Prostate gland (tissue), 2 donors: ENCODE measurements at regions not wholly inside any gene's neighbourhood (a gene's known extent, or its start where the extent isn't known, plus 50 kb on each side); places are given as distances from the start of the nearest gene placed in this dataset.

Experiments
- DNase-seq: peaks from one replicate; pipeline ENCODE4 v3.0.0-alpha.2; 2019; ENCODE audit warnings: low spot score
- H3K27ac ChIP-seq, 2 donors: fragments of 200-600 bp; sonication (generic); 2 replicates each; pipeline ENCODE4 v1.5.1; 2017 to 2019
- H3K27me3 ChIP-seq: fragments of 200-600 bp; sonication (generic); replicated peaks from 2 replicates; pipeline ENCODE4 v1.5.1; 2019; ENCODE audit not compliant: insufficient read depth
- H3K36me3 ChIP-seq, 2 donors: fragments of 200-600 bp; sonication (generic); 1 replicate in 1 of 2; 2 replicates in 1 of 2; pipeline versions ENCODE4 v1.5.1 to v1.8.1; 2017 to 2019
- H3K4me1 ChIP-seq: fragments of 200-600 bp; sonication (generic); replicated peaks from 2 replicates; pipeline ENCODE4 v1.5.1; 2019
- H3K4me3 ChIP-seq, 2 donors: fragments of 200-600 bp; sonication (generic); 2 replicates each; pipeline ENCODE4 v1.5.1; 2017 to 2019
- H3K9me3 ChIP-seq: fragments of 200-600 bp; sonication (generic); 2 replicates; pipeline ENCODE4 v1.5.1; 2017
- POLR2A ChIP-seq: fragments of 450-650 bp; IDR thresholded peaks from one replicate; pipeline ENCODE4 v1.6.1; 2016; ENCODE audit warnings: antibody characterized with exemption, mild to moderate bottlenecking
- POLR2AphosphoS5 ChIP-seq: sonication (generic); formaldehyde crosslinking; IDR thresholded peaks from one replicate; pipeline ENCODE4 v1.6.1; 2017; ENCODE audit warnings: antibody characterized with exemption
- WGBS: methylation state at CpG from one replicate; pipeline ENCODE4 v1.1.5; 2018; 5-methylcytosine and 5-hydroxymethylcytosine counted together
- intact Hi-C: fragments of 100-400 bp; cut with DNase I; formaldehyde crosslinking; loops from one replicate; pipeline ENCODE4 v1.14.2; 2022
- TF ChIP-seq, protein P1 (sequence below), 4 experiments: fragments of 200-600 bp in 2 of 4; fragments of 450-650 bp in 2 of 4; sonication (generic) in 2 of 4; IDR thresholded peaks; 1 replicate in 3 of 4; 2 replicates in 1 of 4; pipeline ENCODE4 v1.5.1; 2016 to 2019; ENCODE audit warnings: antibody characterized with exemption in 4 of 4, mild to moderate bottlenecking in 2 of 4, moderate library complexity in 2 of 4

DNA sequence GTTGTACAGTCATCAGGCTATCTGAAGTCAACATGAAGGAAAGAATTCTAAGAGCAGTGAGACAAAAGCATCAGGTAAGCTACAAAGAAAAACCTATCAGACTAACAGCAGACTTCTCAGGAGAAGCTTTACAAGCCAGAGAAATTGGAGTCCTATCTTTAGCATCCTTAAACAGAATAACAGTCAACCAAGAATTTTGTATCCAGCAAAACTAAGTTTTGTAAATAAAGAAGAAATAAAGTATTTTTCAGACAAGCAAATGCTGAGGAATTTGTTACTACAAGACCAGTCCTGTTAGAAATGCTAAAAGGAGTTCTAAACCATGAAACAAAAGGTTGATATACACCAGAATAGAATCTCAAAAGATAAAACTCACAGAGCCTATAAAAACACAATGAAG, 501.2 kb downstream of the ZNF608 start:
- Histone ChIP-seq H3K4me3 (no peak overlapping the region), H3K9me3 (no peaks in the 10 kb centered on the region), H3K36me3 (no peaks in the 10 kb centered on the region), H3K4me1 (no peaks in the 10 kb centered on the region), H3K27me3 (no peaks in the 10 kb centered on the region), H3K27ac (no peak overlapping the region)
- DNase-seq = no peak
- intact Hi-C loops = no loop called here
- TF ChIP-seq, protein P1, sequence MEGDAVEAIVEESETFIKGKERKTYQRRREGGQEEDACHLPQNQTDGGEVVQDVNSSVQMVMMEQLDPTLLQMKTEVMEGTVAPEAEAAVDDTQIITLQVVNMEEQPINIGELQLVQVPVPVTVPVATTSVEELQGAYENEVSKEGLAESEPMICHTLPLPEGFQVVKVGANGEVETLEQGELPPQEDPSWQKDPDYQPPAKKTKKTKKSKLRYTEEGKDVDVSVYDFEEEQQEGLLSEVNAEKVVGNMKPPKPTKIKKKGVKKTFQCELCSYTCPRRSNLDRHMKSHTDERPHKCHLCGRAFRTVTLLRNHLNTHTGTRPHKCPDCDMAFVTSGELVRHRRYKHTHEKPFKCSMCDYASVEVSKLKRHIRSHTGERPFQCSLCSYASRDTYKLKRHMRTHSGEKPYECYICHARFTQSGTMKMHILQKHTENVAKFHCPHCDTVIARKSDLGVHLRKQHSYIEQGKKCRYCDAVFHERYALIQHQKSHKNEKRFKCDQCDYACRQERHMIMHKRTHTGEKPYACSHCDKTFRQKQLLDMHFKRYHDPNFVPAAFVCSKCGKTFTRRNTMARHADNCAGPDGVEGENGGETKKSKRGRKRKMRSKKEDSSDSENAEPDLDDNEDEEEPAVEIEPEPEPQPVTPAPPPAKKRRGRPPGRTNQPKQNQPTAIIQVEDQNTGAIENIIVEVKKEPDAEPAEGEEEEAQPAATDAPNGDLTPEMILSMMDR (IDR thresholded peaks at IDR 0.05) = no peak
- TF ChIP-seq POLR2A (no peak), POLR2AphosphoS5 (no peak)

DNA sequence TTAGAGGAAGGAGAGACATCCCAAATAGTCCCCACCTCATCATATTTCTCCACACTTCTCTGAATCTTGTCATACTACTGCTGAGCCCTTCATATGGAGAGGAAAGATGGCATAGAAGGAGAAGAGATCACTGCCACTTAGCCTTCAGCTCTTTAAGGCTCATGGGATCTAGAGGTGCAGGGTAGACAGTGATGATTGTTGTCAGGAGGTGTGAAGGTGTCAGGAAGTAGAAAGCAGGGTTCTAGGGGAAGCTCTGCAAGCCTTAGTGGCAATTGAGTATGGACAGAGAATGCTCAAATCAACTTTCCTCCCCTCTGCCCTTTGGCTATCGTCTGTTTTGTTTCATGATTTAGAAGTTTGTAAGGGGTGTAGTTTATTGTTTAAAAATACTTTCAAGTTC, 505.7 kb downstream of the ZNF608 start:
- DNase-seq = no peak
- intact Hi-C loops = no loop called here
- H3K4me1 ChIP-seq = no peaks in the 10 kb centered on the region
- no peaks in the 10 kb centered on the region for H3K36me3 ChIP-seq
- TF ChIP-seq, protein P1 (IDR thresholded peaks at IDR 0.05) = no peak
- TF ChIP-seq POLR2AphosphoS5 = no peak
- no peak for TF ChIP-seq POLR2A
- H3K9me3 ChIP-seq = no peaks in the 10 kb centered on the region
- H3K4me3 ChIP-seq = no peak overlapping the region
- 92% methylated on average over 1 of the region's 1 CpG for WGBS
- H3K27me3 ChIP-seq = no peaks in the 10 kb centered on the region
- no peak overlapping the region for H3K27ac ChIP-seq

DNA sequence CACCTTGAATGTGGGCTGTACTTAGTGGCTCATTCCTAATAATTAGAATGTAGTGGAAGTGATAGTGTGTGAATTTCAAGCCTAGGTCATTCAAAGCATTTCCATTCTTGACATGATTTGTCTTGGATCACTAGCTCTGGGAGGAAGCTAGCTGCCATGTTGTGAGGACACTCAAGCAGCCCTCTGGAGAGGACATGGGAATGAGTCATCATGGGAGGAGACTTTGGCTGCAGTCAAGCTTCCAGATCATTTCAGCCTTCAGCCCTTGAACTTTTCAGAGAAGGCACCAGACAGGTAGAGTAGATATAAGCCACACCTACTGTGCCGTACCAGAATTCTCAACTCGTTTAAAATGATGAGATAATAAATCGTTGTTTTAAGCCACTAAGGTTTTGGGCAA, 506.9 kb downstream of the ZNF608 start:
- H3K27ac ChIP-seq = no peak overlapping the region
- intact Hi-C loops = no loop called here

DNA sequence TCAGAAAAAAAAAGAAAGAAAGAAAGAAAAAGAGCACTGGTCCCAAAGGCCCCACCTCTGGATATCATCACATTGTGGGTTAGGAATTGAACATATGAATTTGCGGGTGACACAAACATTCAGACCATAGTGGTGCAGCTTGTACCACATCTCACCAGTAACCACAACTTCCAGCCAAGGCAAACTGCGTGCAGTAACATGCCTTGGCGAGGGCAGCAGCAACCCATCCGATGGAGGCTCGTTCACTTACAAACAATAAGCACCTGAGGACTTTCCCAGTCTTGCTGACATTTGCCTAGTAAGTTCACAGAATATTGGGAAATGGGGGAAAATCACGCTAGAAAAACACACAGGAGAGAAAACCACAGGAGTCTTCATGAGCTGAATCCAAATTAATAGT, 508.1 kb downstream of the ZNF608 start:
- DNase-seq = no peak
- intact Hi-C loops = no loop called here
- Histone ChIP-seq H3K36me3 (no peaks in the 10 kb centered on the region), H3K27me3 (no peaks in the 10 kb centered on the region), H3K4me1 (no peaks in the 10 kb centered on the region), H3K9me3 (no peaks in the 10 kb centered on the region), H3K4me3 (no peak overlapping the region), H3K27ac (no peak overlapping the region)
- TF ChIP-seq, protein P1 (IDR thresholded peaks at IDR 0.05) = no peak
- TF ChIP-seq POLR2AphosphoS5 (no peak), POLR2A (no peak)
- 65% methylated on average over 6 of the region's 6 CpGs for WGBS

More for the DNA sequence above, 506.9 kb downstream of the ZNF608 start:
- H3K9me3 ChIP-seq = no peaks in the 10 kb centered on the region
- 93% methylated on average over 3 of the region's 3 CpGs for WGBS
- TF ChIP-seq, protein P1 (IDR thresholded peaks at IDR 0.05) = no peak
- no peak for TF ChIP-seq POLR2A
- no peak for TF ChIP-seq POLR2AphosphoS5
- no peaks in the 10 kb centered on the region for H3K27me3 ChIP-seq
- no peaks in the 10 kb centered on the region for H3K4me1 ChIP-seq
- H3K36me3 ChIP-seq = no peaks in the 10 kb centered on the region
- no peak overlapping the region for H3K4me3 ChIP-seq
- DNase-seq = no peak

DNA sequence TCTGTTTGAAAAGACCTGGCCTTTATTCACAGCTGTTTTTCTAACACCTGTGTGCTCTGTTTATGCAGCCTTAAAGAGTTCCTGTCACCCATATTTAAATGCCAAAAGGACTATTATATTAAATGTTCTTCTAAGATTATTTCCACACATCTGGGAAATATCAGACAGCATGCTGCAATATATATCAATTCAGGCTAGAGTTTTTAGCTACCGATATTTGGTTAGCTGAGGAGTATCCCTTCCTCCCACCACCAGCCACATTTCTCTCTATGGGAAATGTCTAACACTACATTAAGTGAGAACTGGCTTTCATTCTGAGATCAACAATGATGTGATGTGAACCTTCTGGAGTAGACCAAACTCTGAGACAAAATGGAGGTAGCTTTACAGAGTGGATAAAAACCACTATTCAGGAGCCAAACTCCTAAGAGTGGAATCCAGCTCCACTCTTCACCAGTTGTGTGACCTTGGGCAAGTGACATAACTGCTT, 509.2 kb downstream of the ZNF608 start:
- Histone ChIP-seq H3K36me3 (no peaks in the 10 kb centered on the region), H3K9me3 (no peaks in the 10 kb centered on the region), H3K4me1 (no peaks in the 10 kb centered on the region), H3K4me3 (no peak overlapping the region), H3K27ac (no peak overlapping the region), H3K27me3 (no peaks in the 10 kb centered on the region)
- intact Hi-C loops = no loop called here
- no peak for DNase-seq
- WGBS = 87% methylated on average over 1 of the region's 1 CpG
- TF ChIP-seq, protein P1 (IDR thresholded peaks at IDR 0.05) = no peak
- TF ChIP-seq POLR2AphosphoS5 = no peak
- no peak for TF ChIP-seq POLR2A
